ENCODE measurements at regions not wholly inside any gene's neighbourhood (a gene's known extent, or its start where the extent isn't known, plus 50 kb on each side); places are given as distances from the start of the nearest gene placed in this dataset.

DNA sequence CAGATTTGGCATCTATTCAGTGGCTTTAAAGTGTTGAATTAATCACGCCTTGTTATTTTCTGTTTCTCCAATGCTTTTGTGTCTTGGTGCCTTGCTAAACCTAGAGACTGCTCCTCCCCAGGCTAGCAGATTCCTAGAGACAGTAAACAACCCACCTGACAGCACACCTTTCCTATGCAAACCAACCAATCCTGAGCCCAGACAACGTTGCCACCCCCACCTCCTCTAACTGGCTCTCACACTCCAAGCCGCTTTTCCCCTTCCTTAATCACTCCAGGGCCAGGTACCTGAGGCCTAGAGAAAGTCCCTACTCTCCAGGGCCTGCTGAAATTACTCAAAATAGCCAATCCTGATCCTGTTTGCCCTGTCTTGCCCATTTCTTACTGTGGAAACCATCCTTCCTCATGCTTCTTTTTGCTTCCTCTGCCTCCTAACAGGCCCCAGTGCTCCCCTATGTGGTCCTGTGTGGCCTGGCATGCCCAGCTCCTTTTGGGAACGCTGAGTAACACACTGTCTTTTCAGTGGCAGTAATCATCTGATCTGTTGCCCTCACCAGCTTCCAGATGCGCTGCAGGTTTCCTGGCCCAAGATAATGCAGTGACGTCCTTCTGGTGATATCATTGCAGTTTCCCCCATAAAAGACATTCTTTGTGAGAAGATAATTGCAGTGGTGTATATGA, 53.4 kb downstream of the GAS1 start:
- DNase-seq = no peak

DNA sequence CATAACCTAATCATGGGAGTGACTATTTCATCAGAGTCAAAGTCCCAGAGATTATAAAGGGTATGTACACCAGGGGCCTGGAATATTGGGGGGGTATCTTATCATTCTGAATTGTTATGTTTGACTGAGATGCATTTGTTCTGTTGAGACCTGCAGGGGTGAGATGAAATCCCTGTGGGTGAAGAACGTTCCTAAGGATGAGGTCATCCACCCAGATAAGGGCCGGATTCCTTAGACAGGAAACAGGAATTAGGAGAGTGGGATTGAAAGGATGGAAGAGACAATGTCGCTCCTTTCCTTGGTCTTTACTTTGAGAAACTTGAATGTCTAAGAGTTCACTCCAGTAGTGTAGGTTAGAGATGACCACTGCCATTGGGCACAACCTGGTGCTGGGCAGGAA, 54.7 kb downstream of the GAS1 start:
- no peak for DNase-seq

DNA sequence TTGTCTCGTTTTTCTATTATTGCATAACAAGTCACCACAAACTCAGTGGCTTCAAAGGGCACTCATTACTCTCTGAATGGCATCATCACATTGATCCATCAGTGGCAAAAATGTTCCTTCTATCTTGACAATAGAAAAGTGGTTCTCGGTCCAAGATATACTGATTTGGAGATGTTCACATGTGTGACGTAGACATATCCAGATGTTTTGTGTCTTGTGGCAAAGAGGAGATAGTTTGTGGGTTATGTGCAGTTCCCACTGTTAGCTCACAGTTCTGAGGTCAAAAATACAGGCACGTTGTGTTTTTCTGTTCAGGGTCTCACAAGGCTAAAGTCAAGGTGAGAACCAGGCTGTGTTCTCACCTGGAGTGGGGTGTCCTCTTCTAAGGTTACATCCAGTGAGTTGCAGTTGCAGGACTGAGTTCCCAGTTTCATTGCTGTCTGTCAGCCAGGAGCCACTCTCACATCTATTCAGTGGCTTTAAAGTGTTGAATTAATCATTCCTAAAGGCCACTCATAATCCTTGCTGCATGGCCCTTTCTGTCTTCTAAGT, 55.3 kb downstream of the GAS1 start:
- no peak for DNase-seq

DNA sequence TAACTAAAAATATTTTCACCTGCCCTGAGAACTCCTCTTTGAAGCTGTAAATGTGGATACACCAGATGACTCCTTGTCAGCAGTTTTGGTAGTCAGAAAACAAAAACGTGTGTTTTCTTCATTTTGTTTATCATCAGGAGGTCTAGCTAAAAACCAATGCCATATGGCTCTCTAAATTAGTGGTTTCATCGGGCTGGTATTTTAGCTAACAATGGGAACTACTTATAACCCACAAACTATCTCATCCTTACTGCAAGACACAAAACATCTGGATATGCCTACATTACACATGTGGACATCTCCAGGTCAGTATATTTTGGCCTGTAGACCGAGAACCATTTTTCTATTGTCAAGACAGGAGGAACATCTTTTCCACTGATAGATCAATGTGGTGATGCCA, 56.2 kb downstream of the GAS1 start:
- DNase-seq = no peak

DNA sequence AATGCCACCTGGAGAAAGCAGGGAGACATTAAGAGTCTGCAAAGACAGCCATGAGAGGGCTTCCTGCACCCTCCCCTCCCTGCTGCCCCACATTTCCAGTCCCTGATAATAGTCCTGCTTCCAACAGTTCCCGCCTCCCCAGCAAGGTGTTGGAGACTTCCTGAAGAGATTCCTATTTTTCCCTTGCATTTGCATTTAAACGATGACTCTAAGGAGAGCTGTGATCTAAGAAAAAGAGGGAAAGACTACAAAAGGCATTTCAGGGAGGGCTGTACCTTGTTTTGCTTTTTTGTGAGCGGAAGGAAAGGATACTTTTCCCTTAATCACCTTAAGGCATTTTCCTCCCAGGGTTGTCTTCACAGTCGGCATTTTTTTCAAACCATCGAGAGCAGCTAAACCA, 62.1 kb downstream of the GAS1 start:
- no peak for DNase-seq

DNA sequence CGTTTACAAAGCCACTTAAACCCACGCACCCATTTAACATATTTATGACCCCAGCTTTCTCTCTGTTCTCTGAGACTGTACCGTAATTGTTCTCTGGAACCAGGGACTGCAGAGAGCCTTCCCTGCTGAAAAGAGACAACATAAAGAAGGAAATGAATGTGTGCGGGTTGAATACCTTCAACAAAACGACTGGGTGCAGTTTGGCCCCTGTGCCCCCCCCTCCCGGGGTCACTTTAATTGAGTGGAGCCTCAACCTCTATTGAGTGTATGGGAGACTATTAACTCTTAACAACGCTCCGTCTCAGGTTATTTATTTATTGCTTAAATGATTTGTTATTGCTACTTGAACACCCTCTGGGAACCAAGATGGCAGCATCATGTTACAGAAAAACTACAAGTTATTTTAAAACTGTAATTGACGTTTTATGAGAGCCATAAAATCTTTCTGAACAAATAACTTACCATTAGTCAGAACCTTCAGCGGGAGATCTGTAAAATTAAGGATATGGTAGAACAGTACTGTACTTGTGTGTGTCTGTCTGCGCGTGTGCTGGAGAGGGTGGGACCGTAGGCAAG, 70.6 kb downstream of the GAS1 start:
- no peak for DNase-seq

- no peak for DNase-seq
These were observed 78.7 kb downstream of the GAS1 start for GRCh38 chr9:86868616-86869015.

GRCh38 chr9:86867804-86868313, 79.4 kb downstream of the GAS1 start:
- no peak for DNase-seq

- no peak for DNase-seq
These were observed 81.4 kb downstream of the GAS1 start for GRCh38 chr9:86865952-86866351.

- DNase-seq = no peak
These were observed 87.3 kb downstream of the GAS1 start for GRCh38 chr9:86860006-86860405.

GRCh38 chr9:86859056-86859455, 88.2 kb downstream of the GAS1 start:
- DNase-seq = no peak

DNA sequence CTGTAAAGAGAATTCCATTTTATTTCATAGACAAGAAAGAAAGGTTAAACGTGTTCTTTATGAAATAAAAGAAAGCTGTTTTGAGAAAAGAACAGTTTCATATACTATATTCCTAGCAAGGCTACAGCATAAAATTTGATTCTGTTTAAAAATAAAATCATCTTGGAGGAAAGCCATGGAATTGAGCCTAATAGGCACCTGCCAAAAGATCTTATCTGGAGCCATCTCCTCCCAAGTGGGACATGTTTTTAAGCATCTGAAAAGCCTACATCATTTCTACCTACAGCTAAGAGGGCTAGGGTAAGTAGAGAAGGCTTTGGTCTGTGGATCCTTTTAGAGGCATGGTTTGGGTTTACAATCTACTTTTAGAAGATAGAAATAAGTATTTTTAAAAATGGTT, 89.3 kb downstream of the GAS1 start:
- no peak for DNase-seq

GRCh38 chr9:86856259-86856658, 91.0 kb downstream of the GAS1 start:
- DNase-seq = no peak

GRCh38 chr9:86854898-86855523, 92.3 kb downstream of the GAS1 start:
- DNase-seq = no peak

DNA sequence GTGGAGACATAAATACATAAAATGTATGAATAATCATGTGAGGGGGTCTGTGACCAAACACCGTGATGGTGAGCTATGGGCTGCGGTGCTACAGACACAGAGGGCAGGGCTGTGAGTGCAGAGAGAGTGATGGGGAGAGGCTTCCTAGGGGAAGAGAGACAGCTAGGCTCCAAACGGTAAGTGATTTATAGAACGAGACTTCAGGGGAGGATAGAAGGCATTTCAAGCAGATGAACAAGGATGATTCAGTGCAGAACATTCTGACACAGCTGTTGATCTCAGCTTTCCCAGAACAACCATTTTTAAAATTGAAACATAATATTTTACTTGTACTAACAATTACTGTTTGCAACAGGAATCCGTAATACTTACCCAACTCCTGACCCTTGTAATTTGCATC, 100.7 kb downstream of the GAS1 start:
- no peak for DNase-seq

GRCh38 chr9:86843206-86843605, 104.1 kb downstream of the GAS1 start:
- no peak for DNase-seq

DNA sequence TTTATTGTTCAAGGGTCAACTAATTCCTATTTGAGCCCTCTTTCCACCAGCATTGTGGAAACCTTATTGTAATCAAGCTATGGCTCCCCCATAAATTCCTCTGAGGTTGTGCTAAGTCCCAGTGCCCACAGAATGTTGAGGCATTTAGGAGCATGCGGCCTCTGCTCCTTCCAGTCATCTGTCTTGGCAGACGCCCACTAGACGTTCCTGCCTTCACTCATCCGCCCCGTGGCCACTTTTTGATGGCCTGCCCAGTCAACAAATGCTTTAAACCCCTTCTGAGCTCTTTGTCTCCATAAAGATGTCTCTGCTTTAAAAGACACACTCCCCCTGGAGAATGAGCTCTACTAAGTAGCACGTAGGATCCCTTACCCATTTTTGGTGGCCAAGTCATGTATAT, 104.7 kb downstream of the GAS1 start:
- DNase-seq = no peak

DNA sequence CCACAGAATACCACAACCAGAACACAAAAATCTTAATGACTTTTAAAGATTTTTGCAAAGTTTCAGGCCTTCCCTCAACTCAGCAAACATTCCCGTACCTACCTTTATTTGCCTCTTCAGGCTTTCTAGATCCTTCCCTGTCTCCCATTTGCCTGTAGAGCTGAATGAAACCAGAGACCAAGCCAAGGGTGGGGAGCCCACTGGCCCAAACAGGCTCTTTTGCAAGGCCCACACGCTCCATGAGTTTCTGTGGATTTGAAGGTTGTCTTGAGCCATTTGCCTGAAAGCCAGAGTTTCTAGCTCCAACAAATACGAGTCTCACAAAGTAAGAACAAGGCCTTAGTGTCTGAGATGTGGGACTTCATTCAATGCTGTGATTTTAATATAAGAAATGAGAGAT, 107.8 kb downstream of the GAS1 start:
- DNase-seq = no peak

DNA sequence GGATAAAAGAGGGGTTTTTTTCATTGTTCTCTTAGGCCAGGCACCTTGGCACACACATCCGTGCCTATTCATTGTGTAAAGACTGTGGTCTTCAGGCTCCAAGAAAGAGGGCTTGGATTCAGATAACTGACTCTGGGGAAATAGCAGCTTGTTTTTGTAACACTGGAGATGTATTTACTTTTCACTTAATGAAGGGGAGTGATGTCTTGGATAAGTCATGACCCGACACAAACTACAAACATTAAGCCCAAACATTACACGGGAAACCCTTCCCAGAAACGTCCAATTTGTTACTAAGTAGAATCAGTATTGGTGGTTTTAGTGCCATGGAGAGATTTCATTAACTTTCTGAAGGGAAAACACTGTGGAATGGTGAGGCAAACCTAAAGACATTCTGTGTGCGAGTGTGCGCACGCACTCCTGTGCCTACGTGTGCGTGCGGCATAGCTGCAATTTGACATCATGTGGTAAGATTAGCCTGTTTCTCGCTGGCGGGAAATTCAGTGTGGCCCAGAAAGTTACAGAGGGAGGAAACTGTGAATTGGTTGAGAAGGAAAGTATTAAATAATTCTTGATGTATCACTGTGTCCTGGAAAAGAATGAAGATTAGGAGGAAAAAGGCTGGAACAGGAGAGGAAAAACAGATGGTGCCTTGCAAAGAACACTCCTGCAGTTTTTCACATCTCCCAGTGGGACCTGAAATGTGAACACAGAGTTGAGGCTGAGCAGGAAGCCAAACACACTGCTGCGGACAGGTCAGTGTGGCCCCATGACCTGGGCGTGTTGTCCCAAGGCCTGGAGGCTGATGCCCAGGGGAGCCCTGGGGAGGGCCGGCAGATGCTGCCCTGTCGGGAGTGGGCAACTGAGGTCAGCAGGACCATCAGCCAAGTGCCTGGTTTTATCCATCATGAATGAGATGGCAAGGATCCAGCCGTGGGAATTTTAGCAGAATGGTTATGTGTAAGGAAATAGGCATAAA, 108.5 kb downstream of the GAS1 start:
- no peak for DNase-seq

GRCh38 chr9:86837345-86837744, 110.0 kb downstream of the GAS1 start:
- DNase-seq = no peak

DNA sequence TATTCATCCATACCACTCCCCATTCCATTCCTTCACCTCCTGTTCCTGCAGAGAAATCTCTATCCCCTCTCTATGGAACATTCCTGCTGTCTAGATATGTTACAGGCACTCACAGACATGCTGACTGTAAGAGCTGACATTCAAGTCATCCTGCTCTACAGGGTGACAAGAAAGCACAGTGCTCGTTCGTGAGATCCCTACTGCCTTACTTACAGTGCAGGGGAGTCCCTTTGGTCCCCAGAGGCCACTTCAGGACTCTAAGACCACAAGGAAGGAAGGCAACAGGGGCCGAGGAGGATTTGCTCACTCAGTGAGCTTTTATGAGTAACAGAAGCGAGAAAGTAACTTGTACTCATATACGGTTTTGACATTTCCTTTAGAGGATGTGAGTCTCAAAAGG, 110.5 kb downstream of the GAS1 start:
- no peak for DNase-seq

DNA sequence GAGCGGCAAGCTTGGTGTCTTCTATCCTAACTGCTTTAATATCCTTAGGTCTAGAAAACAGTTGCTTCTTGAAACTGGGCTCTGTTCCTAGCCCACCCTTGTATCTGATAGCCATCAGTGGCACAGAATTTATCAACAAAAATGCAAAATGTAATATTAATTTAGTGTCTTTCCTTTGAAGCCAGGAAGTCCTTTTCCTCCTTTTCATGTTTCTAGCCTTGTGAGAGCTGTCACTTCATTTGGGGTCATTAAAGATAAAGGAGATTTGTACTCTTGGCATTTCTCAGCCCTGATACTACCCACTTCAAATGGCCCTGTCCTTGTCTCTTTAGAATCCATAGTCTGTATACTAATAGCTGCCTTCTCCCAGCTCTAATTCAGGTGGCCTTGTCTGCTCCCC, 111.0 kb downstream of the GAS1 start:
- no peak for DNase-seq

DNA sequence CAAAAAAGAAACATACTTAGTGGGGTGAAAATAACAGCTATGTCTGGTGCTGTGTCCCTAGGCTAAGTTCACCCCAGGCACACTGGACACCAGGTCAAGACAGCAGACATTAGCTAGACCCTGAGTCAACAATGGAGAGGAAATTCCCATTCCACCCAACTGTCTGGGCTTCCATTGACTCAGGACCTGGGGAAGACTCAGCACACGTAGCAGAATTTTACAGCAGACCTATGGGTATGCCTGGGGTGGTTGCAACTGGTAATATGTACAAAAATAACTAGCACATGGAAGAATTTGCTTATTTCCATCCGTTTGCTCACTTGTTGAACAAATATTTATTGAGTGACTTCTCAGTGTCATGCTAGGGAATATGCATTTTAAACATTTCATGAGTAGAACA, 117.0 kb downstream of the GAS1 start:
- DNase-seq = no peak
